ENCODE measurements at regions not wholly inside any gene's neighbourhood (a gene's known extent, or its start where the extent isn't known, plus 50 kb on each side); places are given as distances from the start of the nearest gene placed in this dataset.

- Histone ChIP-seq H3K36me3 (ENCODE audit: insufficient read depth, low read length) (no peaks in the 10 kb centered on the region), H3K9ac (ENCODE audit: low read length) (no peak overlapping the region), H3K9me3 (ENCODE audit: low read length) (no peaks in the 10 kb centered on the region), H4K20me1 (ENCODE audit: insufficient read depth, low read length) (no peaks in the 10 kb centered on the region), H3K4me3 (ENCODE audit: low read depth, low read length, poor library complexity, severe bottlenecking) (no peak overlapping the region), H3K4me2 (ENCODE audit: low read length) (no peak overlapping the region), H3F3A (ENCODE audit: insufficient read depth, low read length) (no peaks in the 10 kb centered on the region), H3K27me3 (ENCODE audit: insufficient read depth, low read length) (no peaks in the 10 kb centered on the region), H2AFZ (ENCODE audit: low read length) (no peak overlapping the region), H3K9me2 (ENCODE audit: low read depth, low read length) (no peaks in the 10 kb centered on the region), H3K4me1 (ENCODE audit: insufficient read depth, low read length, severe bottlenecking) (no peaks in the 10 kb centered on the region), H3K79me2 (ENCODE audit: insufficient read depth, low read length) (no peaks in the 10 kb centered on the region), H3K27ac (ENCODE audit: low read depth, low read length, poor library complexity, severe bottlenecking) (no peak overlapping the region)
- no peak for TF ChIP-seq EZH2 (IDR thresholded peaks at IDR 0.05; ENCODE audit: borderline replicate concordance, low read length)
- TF ChIP-seq, protein P1, sequence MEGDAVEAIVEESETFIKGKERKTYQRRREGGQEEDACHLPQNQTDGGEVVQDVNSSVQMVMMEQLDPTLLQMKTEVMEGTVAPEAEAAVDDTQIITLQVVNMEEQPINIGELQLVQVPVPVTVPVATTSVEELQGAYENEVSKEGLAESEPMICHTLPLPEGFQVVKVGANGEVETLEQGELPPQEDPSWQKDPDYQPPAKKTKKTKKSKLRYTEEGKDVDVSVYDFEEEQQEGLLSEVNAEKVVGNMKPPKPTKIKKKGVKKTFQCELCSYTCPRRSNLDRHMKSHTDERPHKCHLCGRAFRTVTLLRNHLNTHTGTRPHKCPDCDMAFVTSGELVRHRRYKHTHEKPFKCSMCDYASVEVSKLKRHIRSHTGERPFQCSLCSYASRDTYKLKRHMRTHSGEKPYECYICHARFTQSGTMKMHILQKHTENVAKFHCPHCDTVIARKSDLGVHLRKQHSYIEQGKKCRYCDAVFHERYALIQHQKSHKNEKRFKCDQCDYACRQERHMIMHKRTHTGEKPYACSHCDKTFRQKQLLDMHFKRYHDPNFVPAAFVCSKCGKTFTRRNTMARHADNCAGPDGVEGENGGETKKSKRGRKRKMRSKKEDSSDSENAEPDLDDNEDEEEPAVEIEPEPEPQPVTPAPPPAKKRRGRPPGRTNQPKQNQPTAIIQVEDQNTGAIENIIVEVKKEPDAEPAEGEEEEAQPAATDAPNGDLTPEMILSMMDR (IDR thresholded peaks at IDR 0.05; ENCODE audit: low read length): no peak
These were observed 70.2 kb upstream of the FSHR start for GRCh38 chr2:49224426-49225010.

DNA sequence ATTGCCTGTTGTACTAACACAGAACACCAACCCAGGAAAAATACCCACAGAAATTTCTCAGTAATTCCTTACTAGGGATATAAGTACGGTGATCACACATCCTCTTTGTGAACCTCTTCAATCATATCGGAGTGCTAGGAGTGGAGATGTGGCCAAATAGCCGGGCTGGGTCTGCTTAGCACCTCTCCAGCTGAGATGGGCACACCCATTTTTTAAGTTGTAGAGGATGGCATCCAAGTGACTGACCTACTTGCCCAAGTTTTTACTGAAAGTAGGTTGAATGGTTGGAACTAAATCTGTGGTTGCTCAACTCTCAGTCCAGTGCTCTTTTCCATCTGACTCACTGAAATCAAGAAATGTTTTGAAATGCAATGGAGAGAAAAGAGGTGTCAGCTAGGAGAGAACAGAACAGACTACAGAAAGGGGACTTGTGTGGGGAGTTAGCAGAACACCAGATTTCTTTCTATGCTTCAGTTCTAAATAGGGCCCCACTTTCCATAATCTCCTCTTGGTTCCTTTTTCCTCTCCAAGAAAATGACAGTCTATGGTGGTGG, 68.7 kb upstream of the FSHR start:
- no peaks in the 10 kb centered on the region for H3K79me2 ChIP-seq (ENCODE audit: insufficient read depth, low read length)
- H3K27ac ChIP-seq (ENCODE audit: low read depth, low read length, poor library complexity, severe bottlenecking): no peak overlapping the region
- TF ChIP-seq, protein P1 (IDR thresholded peaks at IDR 0.05; ENCODE audit: low read length): no peak
- TF ChIP-seq EZH2 (IDR thresholded peaks at IDR 0.05; ENCODE audit: borderline replicate concordance, low read length): no peak
- no peaks in the 10 kb centered on the region for H3K4me1 ChIP-seq (ENCODE audit: insufficient read depth, low read length, severe bottlenecking)
- no peaks in the 10 kb centered on the region for H3K27me3 ChIP-seq (ENCODE audit: insufficient read depth, low read length)
- H3K4me2 ChIP-seq (ENCODE audit: low read length): no peak overlapping the region
- H4K20me1 ChIP-seq (ENCODE audit: insufficient read depth, low read length): no peaks in the 10 kb centered on the region
- H3K9me2 ChIP-seq (ENCODE audit: low read depth, low read length): no peaks in the 10 kb centered on the region
- no peaks in the 10 kb centered on the region for H3K36me3 ChIP-seq (ENCODE audit: insufficient read depth, low read length)
- no peak overlapping the region for H3K4me3 ChIP-seq (ENCODE audit: low read depth, low read length, poor library complexity, severe bottlenecking)
- H3F3A ChIP-seq (ENCODE audit: insufficient read depth, low read length): no peaks in the 10 kb centered on the region
- no peaks in the 10 kb centered on the region for H3K9me3 ChIP-seq (ENCODE audit: low read length)
- H2AFZ ChIP-seq (ENCODE audit: low read length): no peak overlapping the region
- H3K9ac ChIP-seq (ENCODE audit: low read length): no peak overlapping the region

- no peaks in the 10 kb centered on the region for H3K4me1 ChIP-seq (ENCODE audit: insufficient read depth, low read length, severe bottlenecking)
- no peaks in the 10 kb centered on the region for H3K9me3 ChIP-seq (ENCODE audit: low read length)
- H3K27me3 ChIP-seq (ENCODE audit: insufficient read depth, low read length): no peaks in the 10 kb centered on the region
- no peaks in the 10 kb centered on the region for H3K79me2 ChIP-seq (ENCODE audit: insufficient read depth, low read length)
- no peak overlapping the region for H3K4me2 ChIP-seq (ENCODE audit: low read length)
- H3K36me3 ChIP-seq (ENCODE audit: insufficient read depth, low read length): no peaks in the 10 kb centered on the region
- H3K9ac ChIP-seq (ENCODE audit: low read length): no peak overlapping the region
- H3K9me2 ChIP-seq (ENCODE audit: low read depth, low read length): no peaks in the 10 kb centered on the region
- no peak overlapping the region for H3K27ac ChIP-seq (ENCODE audit: low read depth, low read length, poor library complexity, severe bottlenecking)
- H3K4me3 ChIP-seq (ENCODE audit: low read depth, low read length, poor library complexity, severe bottlenecking): no peak overlapping the region
- H2AFZ ChIP-seq (ENCODE audit: low read length): no peak overlapping the region
- H3F3A ChIP-seq (ENCODE audit: insufficient read depth, low read length): no peaks in the 10 kb centered on the region
- H4K20me1 ChIP-seq (ENCODE audit: insufficient read depth, low read length): no peaks in the 10 kb centered on the region
- no peak for TF ChIP-seq EZH2 (IDR thresholded peaks at IDR 0.05; ENCODE audit: borderline replicate concordance, low read length)
These were observed 65.4 kb upstream of the FSHR start for GRCh38 chr2:49219741-49220140.

DNA sequence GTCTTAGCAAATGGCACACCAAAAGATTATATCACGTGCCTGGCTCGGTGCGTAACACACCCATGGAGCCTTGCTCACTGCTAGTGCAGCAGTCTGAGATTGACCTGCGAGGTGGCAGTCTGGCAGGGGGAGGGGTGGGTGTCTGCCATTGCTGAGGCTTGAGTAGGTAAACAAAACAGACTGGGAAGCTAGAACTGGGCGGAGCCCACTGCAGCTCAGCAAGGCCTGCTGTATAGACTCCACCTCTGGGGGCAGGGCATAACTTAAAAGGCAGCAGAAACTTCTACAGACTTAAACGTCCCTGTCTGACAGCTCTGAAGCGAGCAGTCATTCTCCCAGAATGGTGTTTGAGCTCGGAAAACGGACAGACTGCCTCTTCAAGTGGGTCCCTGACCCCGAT, 55.9 kb upstream of the FSHR start:
- H4K20me1 ChIP-seq (ENCODE audit: insufficient read depth, low read length): no peaks in the 10 kb centered on the region
- no peak overlapping the region for H2AFZ ChIP-seq (ENCODE audit: low read length)
- no peaks in the 10 kb centered on the region for H3F3A ChIP-seq (ENCODE audit: insufficient read depth, low read length)
- H3K4me2 ChIP-seq (ENCODE audit: low read length): no peak overlapping the region
- no peaks in the 10 kb centered on the region for H3K27me3 ChIP-seq (ENCODE audit: insufficient read depth, low read length)
- TF ChIP-seq EZH2 (IDR thresholded peaks at IDR 0.05; ENCODE audit: borderline replicate concordance, low read length): no peak
- TF ChIP-seq, protein P1 (IDR thresholded peaks at IDR 0.05; ENCODE audit: low read length): no peak
- no peaks in the 10 kb centered on the region for H3K4me1 ChIP-seq (ENCODE audit: insufficient read depth, low read length, severe bottlenecking)
- H3K36me3 ChIP-seq (ENCODE audit: insufficient read depth, low read length): no peaks in the 10 kb centered on the region
- no peak overlapping the region for H3K9ac ChIP-seq (ENCODE audit: low read length)
- no peaks in the 10 kb centered on the region for H3K9me3 ChIP-seq (ENCODE audit: low read length)
- H3K4me3 ChIP-seq (ENCODE audit: low read depth, low read length, poor library complexity, severe bottlenecking): no peak overlapping the region
- H3K79me2 ChIP-seq (ENCODE audit: insufficient read depth, low read length): no peaks in the 10 kb centered on the region
- H3K27ac ChIP-seq (ENCODE audit: low read depth, low read length, poor library complexity, severe bottlenecking): no peak overlapping the region
- no peaks in the 10 kb centered on the region for H3K9me2 ChIP-seq (ENCODE audit: low read depth, low read length)

All from OCI-LY1 (cell line).